ENCODE measurements at regions not wholly inside any gene's neighbourhood (a gene's known extent, or its start where the extent isn't known, plus 50 kb on each side); places are given as distances from the start of the nearest gene placed in this dataset.
A peak's percentile ranks its signal among the peaks of the same experiment; 100 is the strongest.

- DNase-seq: peak; percentile 54
Measured at GRCh38 chr15:25501828-25502446, 63.1 kb upstream of the UBE3A start.

GRCh38 chr15:25498835-25499234 lies 60.0 kb upstream of the UBE3A start:
- no peak for DNase-seq

- no peak for DNase-seq
Measured at GRCh38 chr15:25497934-25498333, 59.1 kb upstream of the UBE3A start.

- DNase-seq: no peak
Measured at GRCh38 chr15:25493823-25494526, 55.2 kb upstream of the UBE3A start.

- no peak for DNase-seq
Measured at GRCh38 chr15:25492315-25492714, 53.5 kb upstream of the UBE3A start.
